Uterus (tissue), 2 donors: ENCODE measurements at regions not wholly inside any gene's neighbourhood (a gene's known extent, or its start where the extent isn't known, plus 50 kb on each side); places are given as distances from the start of the nearest gene placed in this dataset.

Experiments used
- POLR2A ChIP-seq, 2 donors: fragments of 450-650 bp; IDR thresholded peaks; one replicate each; pipeline ENCODE4 v1.6.1; 2016; ENCODE audit warnings: antibody characterized with exemption in 2 of 2, mild to moderate bottlenecking in 1 of 2, moderate library complexity in 1 of 2
- TF ChIP-seq, protein P1 (sequence below), 4 experiments: fragments of 200-600 bp in 2 of 4; fragments of 450-650 bp in 2 of 4; sonication (generic) in 2 of 4; IDR thresholded peaks; one replicate each; pipeline ENCODE4 v1.5.1; 2016 to 2019; ENCODE audit warnings: antibody characterized with exemption in 4 of 4, mild to moderate bottlenecking in 2 of 4, moderate library complexity in 1 of 4

DNA sequence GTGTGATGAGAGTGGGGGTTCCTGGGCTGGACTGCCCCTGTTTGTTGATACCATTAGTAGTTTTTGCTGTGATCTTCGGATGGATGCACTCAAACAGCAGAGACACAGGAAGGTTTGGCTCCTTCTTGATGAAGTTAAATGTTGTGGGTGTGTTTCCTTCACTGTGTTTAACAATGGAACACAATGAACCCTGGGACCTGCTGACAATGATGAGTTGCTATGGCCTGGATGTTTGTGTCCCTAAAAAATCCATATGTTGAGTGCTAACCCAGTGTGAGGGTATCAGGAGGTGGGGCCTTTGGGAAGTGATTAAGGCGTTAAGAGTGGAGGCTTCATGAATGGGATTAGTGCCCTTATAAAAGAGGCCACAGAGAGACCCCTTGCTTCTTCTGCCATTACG, 237.4 kb upstream of the HS6ST1 start:
- TF ChIP-seq, protein P1, sequence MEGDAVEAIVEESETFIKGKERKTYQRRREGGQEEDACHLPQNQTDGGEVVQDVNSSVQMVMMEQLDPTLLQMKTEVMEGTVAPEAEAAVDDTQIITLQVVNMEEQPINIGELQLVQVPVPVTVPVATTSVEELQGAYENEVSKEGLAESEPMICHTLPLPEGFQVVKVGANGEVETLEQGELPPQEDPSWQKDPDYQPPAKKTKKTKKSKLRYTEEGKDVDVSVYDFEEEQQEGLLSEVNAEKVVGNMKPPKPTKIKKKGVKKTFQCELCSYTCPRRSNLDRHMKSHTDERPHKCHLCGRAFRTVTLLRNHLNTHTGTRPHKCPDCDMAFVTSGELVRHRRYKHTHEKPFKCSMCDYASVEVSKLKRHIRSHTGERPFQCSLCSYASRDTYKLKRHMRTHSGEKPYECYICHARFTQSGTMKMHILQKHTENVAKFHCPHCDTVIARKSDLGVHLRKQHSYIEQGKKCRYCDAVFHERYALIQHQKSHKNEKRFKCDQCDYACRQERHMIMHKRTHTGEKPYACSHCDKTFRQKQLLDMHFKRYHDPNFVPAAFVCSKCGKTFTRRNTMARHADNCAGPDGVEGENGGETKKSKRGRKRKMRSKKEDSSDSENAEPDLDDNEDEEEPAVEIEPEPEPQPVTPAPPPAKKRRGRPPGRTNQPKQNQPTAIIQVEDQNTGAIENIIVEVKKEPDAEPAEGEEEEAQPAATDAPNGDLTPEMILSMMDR (IDR thresholded peaks at IDR 0.05) = no peak
- TF ChIP-seq POLR2A (IDR thresholded peaks at IDR 0.05) = no peak
